ENCODE measurements at regions not wholly inside any gene's neighbourhood (a gene's known extent, or its start where the extent isn't known, plus 50 kb on each side); places are given as distances from the start of the nearest gene placed in this dataset.

DNA sequence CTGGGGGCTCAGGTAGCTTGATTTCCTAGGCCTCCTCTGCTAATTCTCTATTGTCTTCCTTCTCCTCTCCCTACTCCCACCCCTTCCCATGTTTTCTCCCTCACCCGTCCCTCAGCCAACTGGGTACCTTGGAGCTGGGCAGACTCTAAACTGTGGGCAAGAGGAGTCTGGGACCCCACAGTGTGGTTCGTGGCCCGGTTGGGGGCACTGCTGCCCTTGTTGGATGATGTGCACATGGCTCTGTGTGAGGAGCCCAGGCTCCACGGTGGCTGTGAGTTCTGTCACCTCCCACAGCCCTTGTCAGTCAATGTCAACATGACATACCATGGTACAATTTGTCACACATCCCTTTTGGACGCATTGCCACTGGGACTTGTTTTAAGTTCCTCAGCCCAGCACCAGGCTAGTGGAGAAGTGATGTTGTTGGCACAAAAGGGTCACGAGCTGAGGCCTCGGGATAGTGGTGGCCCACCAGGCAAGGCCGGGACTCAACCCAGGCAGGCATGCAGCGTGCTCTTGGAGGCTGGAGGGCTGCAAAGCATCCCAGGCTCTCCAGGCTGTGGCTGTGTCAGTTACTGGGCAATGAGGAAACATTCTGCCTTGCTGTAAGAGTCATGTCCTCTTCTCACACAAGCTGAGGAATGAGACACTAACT lies 142.3 kb downstream of the TLE3 start:
- no peak for DNase-seq

GRCh38 chr15:69956417-69956816 lies 141.3 kb downstream of the TLE3 start:
- DNase-seq: no peak

- no peak for DNase-seq
Measured at GRCh38 chr15:69957175-69957574, 140.5 kb downstream of the TLE3 start.

DNA sequence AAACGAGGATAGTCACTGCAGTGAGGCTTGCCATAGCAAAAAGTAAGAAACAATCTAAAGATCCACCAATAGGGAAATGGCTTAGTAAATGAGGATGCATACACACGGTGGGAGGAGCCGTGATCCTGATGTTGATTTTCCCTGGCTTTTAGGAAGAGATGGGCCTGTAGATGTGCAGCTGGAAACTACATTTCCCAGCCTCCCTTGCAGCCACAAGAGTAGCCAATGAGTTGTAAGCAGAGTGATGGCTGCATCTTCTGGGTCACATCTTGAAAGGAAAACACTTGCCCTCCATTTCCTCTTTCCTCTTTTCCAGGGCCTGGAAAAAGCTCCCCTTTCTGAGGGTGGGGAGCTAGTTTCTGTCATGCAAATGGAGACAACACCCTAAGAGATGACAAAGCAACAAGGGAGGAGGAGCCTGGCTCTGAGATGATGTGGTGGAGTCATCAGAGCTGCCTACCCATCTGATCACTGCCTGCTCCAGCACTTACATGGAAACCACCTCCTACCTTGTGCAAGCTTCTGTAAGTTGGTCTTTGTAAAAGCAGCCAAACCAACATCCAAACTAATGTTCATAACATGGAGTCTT lies 139.1 kb downstream of the TLE3 start:
- DNase-seq: no peak

DNA sequence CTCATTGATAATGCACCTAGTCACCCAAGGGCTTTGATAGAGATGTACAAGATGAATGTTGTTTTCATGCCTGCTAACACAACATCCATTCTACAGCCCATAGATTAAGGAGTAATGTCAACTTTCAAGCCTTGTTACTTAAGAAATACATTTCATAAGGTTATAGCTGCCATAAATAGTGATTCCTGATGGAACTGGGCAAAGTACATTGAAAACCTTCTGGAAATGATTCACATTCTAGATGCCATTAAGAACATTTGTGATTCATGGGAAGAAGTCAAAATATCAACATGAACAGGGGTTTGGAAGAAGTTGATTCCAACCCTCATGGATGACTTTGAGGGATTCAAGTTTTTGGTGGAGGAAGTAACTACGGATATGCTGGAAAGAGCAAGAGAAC lies 135.2 kb downstream of the TLE3 start:
- no peak for DNase-seq

- DNase-seq: no peak
Measured at GRCh38 chr15:69963385-69963784, 134.3 kb downstream of the TLE3 start.

DNA sequence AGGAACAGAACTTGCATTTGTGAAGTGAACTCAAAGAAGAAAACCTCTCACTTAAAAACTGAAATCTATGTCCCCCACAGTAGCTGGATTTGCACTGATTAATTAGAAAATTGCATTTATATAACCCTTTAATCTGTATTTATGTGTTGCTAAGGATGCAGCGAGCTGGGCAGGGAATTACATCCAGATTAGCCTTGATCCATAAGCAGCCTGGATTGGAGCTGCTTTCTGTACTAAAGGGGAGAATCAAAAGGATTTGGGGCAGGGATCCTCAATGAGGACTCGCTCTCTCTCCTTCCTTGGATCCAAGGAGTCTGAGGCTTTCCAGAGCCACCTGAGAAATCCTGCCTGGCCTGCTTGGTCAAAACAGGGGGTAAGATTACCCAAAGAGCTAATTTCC lies 125.9 kb downstream of the TLE3 start:
- no peak for DNase-seq

- DNase-seq: no peak
Measured at GRCh38 chr15:69972436-69972835, 125.3 kb downstream of the TLE3 start.

GRCh38 chr15:69973102-69973714 lies 124.5 kb downstream of the TLE3 start:
- DNase-seq: no peak

DNA sequence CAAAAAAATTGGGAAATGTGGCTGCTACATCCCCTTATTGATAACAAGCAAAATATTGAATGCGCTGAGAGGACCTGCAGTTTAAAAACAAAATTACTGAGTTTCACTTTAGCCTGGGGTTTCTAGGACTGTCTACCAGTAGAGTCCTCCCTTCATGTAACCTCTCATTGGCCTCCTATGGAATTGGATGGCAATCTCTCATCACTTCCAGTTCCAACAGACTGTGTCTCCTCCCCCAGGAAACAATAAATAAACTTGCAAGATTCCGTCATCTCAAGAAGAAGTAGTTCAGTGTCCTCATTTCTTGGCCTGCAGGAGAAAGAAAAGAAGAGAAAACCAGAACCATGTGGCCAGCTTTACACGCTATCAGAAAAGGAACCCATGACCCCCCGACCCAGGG lies 123.8 kb downstream of the TLE3 start:
- no peak for DNase-seq

GRCh38 chr15:69974321-69974720 lies 123.4 kb downstream of the TLE3 start:
- no peak for DNase-seq

- DNase-seq: no peak
Measured at GRCh38 chr15:69976366-69976994, 121.2 kb downstream of the TLE3 start.

- DNase-seq: no peak
Measured at GRCh38 chr15:69978603-69979002, 119.1 kb downstream of the TLE3 start.

GRCh38 chr15:69979262-69979661 lies 118.5 kb downstream of the TLE3 start:
- DNase-seq: no peak

GRCh38 chr15:69979783-69980182 lies 117.9 kb downstream of the TLE3 start:
- no peak for DNase-seq

DNA sequence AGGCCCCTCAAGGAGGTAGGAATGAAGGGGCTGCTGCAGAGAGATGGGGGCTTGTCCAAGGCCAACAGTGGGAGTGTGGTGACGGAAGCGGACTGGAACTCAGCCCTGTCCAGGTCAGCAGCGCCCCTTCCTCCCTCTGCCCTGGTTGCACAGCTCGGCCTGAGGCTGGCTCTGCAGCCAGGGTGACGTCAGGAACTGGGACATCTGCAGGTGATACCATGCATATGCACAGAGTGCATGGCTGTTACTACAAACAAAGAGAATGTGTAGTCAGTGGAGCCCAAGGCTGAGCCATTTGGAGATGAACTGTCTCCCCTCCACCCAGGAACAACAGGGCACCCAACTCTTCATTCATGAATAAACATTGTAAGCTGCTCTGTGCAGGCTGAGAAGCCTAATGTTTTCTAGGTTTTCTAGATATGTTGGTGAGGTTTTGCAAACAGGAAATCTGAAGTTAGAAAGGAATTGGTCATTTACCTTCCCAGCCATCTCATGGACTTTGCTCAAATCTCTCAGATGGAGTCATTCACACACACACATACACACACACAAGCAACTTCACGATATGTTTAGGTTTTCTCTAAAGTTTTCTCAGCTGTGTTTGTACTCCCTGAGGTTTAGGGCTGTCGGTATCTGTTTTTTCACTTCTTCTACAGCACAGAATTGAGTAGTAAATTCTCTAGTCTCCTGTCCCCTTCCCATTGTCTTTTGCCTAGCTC lies 117.2 kb downstream of the TLE3 start:
- no peak for DNase-seq

DNA sequence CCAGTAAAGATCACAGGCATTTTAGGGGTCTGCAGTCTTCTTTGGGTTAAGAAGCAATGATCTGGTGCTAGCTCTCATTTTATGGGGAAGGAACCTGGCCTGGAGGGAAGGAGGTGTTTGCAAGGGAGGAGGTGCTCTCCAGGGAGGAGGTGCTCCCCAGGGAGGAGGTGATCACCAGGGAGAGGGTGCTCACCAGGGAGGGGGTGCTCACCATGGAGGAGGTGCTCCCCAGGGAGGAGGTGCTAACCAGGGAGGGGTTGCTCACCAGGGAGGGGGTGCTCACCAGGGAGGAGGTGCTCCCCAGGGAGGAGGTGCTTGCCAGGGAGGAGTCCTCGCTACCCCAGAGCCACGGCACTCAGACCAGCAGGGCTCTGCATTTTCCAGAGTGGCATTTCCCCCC lies 115.7 kb downstream of the TLE3 start:
- DNase-seq: no peak

GRCh38 chr15:69983696-69984265 lies 113.9 kb downstream of the TLE3 start:
- DNase-seq: no peak

DNA sequence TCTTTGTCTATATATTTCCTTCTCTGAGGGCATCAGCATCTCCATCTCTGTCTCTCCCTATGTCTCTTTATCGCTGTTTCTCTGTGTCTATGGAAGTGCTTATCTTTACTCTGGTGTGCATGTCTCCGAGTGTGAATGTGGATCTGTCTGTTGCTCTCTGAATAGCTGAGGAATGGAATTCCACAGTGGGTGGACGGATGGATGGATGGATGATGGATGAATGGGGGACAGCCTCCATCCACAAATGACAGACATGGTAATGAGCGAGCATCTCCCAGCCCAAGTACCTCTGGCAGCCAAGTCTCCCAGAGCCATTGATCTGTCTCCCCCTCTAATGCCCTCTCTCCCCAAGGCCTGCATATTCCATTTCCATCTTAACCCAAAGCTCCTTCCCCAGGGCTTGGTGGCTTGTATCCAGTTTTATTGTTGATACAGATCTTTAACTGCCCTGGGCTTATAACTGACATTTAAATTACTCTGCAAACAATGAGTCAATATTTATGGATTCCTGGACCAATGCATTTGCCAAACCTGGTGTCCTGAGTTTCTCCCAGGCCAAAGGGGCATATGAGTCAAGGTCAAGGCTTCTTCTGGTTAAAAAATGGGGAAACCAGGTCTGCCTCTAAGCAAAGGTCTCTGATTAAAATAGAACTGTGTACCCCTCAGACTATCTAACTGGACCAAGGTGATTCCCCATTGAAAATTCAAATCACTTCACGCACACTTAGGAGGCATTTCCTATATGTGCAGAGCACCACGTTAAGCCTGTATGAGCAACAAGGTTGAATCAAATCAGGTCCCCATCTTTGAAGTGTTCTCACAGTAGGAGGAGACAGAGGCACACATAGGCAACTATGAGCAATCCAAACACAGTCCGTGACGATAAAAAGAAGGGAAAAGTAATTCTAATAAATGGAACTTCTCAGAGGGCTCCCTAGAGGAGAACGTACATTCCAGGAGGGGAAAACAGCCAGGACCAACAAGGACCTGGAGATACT lies 109.9 kb downstream of the TLE3 start:
- no peak for DNase-seq

DNA sequence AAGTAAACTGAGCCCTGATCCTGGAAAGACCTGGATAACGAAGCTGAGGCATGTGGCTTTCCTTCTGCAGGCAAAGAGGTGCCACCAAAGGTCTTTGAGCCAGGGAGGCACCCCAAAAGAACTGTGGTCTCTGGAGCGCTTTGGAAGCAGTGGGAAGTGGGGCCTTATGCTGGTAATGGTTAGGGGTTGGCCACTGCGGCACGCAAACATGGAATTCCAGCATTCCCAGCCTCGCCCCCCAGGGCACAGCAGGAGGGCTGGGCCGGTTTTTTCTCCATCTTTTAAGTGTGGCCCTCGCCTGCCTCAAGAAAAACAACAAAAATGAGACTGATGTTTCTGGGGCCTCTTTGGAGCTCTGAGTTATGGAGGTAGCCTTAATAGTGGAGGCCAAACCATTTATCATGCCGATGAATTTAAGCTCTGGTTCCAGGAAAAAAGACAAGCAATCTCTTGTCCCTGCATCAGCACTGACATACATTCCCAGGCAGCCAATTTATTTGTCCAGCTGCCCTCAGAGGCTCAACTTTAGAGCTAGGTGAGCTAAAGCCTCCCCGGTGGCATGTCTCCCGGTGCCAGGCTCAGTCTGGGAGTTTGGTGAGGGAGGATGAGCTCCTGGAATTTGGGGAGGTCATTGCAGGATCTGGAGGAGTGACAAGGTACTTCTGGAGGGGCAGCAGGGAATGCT lies 109.0 kb downstream of the TLE3 start:
- no peak for DNase-seq

All from occipital lobe (tissue), 1 donor.